ENCODE measurements at regions not wholly inside any gene's neighbourhood (a gene's known extent, or its start where the extent isn't known, plus 50 kb on each side); places are given as distances from the start of the nearest gene placed in this dataset.

- no peak for TF ChIP-seq RFX5 (IDR thresholded peaks at IDR 0.05; ENCODE audit: low read depth, low read length)
- no peak for TF ChIP-seq POLR2A (IDR thresholded peaks at IDR 0.05; ENCODE audit: low read depth, low read length)
- no peak for TF ChIP-seq CTCF (conservative IDR thresholded peaks at IDR 0.05; ENCODE audit: low read depth, low read length)
- TF ChIP-seq BHLHE40 (IDR thresholded peaks at IDR 0.05; ENCODE audit: low read depth, low read length): no peak
- TF ChIP-seq RAD21 (IDR thresholded peaks at IDR 0.05; ENCODE audit: low read length): no peak
- TF ChIP-seq RCOR1 (IDR thresholded peaks at IDR 0.05; ENCODE audit: insufficient replicate concordance, low read length): no peak
- TF ChIP-seq CHD1 (IDR thresholded peaks at IDR 0.05; ENCODE audit: low read depth, low read length): no peak
- TF ChIP-seq NFE2L2 (IDR thresholded peaks at IDR 0.05; ENCODE audit: low read depth, low read length): no peak
- TF ChIP-seq FOS (IDR thresholded peaks at IDR 0.05; ENCODE audit: low read depth, low read length): no peak
- no peak for TF ChIP-seq MAZ (IDR thresholded peaks at IDR 0.05; ENCODE audit: borderline replicate concordance, low read depth, low read length)
- no peak for TF ChIP-seq ELK1 (IDR thresholded peaks at IDR 0.05; ENCODE audit: borderline replicate concordance, low read depth, low read length)
- no peak for TF ChIP-seq MAFK (IDR thresholded peaks at IDR 0.05; ENCODE audit: low read depth, low read length)
- no peak for TF ChIP-seq USF2 (IDR thresholded peaks at IDR 0.05; ENCODE audit: low read depth, low read length)
- TF ChIP-seq SMC3 (IDR thresholded peaks at IDR 0.05; ENCODE audit: low read depth, low read length): no peak
Observed at GRCh38 chr5:111993242-111993641, 236.2 kb upstream of the NREP start.
